Left lung (tissue), 4 donors: ENCODE measurements at regions not wholly inside any gene's neighbourhood (a gene's known extent, or its start where the extent isn't known, plus 50 kb on each side); places are given as distances from the start of the nearest gene placed in this dataset.

ENCODE experiments used
- ATAC-seq: fragments of 200-7000 bp; cut with Tn5 transposase; one replicate; pipeline ENCODE4 v1.9.1; 2020; ENCODE audit warnings: moderate library complexity
- DNase-seq, 4 donors: peaks; one replicate each; pipeline ENCODE4 v3.0.0-alpha.2; 2013 to 2020
- H3K27ac ChIP-seq, 2 donors: fragments of 200-600 bp; sonication (generic) in 1 of 2; one replicate each; pipeline versions ENCODE4 v1.5.0 to v1.8.0; 2020 to 2021
- H3K27me3 ChIP-seq, 2 donors: fragments of 200-600 bp; sonication (generic) in 1 of 2; one replicate each; pipeline versions ENCODE4 v1.5.0 to v1.8.0; 2020 to 2021
- H3K36me3 ChIP-seq, 2 donors: fragments of 200-600 bp; sonication (generic) in 1 of 2; one replicate each; pipeline versions ENCODE4 v1.5.0 to v1.8.0; 2020 to 2021
- H3K4me1 ChIP-seq, 2 donors: fragments of 200-600 bp; one replicate each; pipeline ENCODE4 v1.8.0; 2021
- H3K4me3 ChIP-seq, 2 donors: fragments of 200-600 bp; sonication (generic) in 1 of 2; one replicate each; pipeline versions ENCODE4 v1.5.0 to v1.8.0; 2020 to 2021; ENCODE audit warnings: mild to moderate bottlenecking in 1 of 2
- H3K9me3 ChIP-seq, 2 donors: fragments of 200-600 bp; sonication (generic) in 1 of 2; one replicate each; pipeline versions ENCODE4 v1.5.0 to v1.8.0; 2020 to 2021
- CTCF ChIP-seq, 2 donors: fragments of 200-600 bp; sonication (generic) in 1 of 2; IDR thresholded peaks; one replicate each; pipeline versions ENCODE4 v1.5.0 to v1.8.0; 2021; ENCODE audit warnings: antibody characterized with exemption in 2 of 2
- intact Hi-C, 2 donors: fragments of 100-400 bp; cut with DNase I; formaldehyde crosslinking; loops; one replicate each; pipeline versions ENCODE4 v1.11.2 to v1.14.2; 2022
- donor health status: DM: no; HTN: yes; CAD: no.
- donor health status: DM: no; HTN: no; CAD: no.

GRCh38 chr7:52498366-52498765, 537.1 kb upstream of the POM121L12 start:
- no peaks in the 10 kb centered on the region for H3K9me3 ChIP-seq
- no peaks in the 10 kb centered on the region for H3K36me3 ChIP-seq
- no peak for TF ChIP-seq CTCF (IDR thresholded peaks at IDR 0.05)
- H3K4me3 ChIP-seq, result no peak overlapping the region
- no peak for ATAC-seq
- H3K4me1 ChIP-seq, result no peaks in the 10 kb centered on the region
- H3K27ac ChIP-seq, result no peak overlapping the region
- no peaks in the 10 kb centered on the region for H3K27me3 ChIP-seq
- intact Hi-C loops, result no loop called here
- DNase-seq, result peak in 2 of 4 donors; percentile 6 to 37

DNA sequence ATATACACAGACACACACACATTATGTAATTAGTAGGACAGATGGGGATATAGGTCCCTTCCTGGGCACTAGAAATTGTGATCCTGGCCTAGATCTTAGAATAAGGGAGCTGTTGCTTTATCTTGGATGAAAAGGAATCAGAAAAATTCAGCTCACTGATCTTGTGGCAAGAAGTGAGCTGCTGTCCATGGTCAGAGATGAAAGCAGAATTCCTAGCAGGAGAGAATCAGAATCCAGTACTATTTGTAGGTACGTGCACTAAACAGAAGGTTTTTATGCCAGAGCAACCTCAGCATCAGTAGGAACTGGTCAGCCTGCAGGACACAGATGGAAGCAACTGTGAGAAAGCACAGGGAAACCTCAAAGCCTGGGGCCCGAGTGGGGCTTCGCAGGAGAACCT, 549.2 kb upstream of the POM121L12 start:
- ATAC-seq (no peak), DNase-seq (peak in 1 of 4 donors; percentile 40)
- intact Hi-C loops, result no loop called here
- TF ChIP-seq CTCF (IDR thresholded peaks at IDR 0.05), result no peak
- no peaks in the 10 kb centered on the region for H3K36me3 ChIP-seq
- peaks cover 0 to 2% of the 10 kb centered on the region in 2 donors for H3K9me3 ChIP-seq
- H3K4me3 ChIP-seq, result no peak overlapping the region
- H3K4me1 ChIP-seq, result no peaks in the 10 kb centered on the region
- H3K27me3 ChIP-seq, result no peaks in the 10 kb centered on the region
- H3K27ac ChIP-seq, result no peak overlapping the region

DNA sequence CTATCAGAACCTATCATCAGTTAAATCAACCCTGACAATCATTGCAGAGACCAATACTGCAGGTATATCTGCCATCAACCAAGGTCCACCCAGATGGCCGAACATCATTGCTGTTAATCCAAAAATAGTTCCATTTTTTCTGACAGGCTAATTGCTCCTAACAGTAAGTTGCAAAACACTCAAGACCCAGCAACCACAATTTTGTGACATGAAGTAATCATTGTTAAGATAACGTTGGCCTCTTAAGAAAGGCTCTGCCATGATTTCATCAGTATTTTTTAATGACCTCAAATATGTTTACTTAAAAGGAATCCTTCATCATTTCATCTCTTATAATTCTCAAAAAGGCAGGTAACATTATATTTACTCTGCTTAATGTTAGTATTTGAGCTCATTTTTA, 553.4 kb upstream of the POM121L12 start:
- no peak for DNase-seq
- TF ChIP-seq CTCF (IDR thresholded peaks at IDR 0.05), result no peak
- Histone ChIP-seq H3K9me3 (peaks cover 0 to 2% of the 10 kb centered on the region in 2 donors), H3K36me3 (no peaks in the 10 kb centered on the region), H3K27ac (no peak overlapping the region), H3K4me1 (no peaks in the 10 kb centered on the region), H3K27me3 (no peaks in the 10 kb centered on the region), H3K4me3 (no peak overlapping the region)
- intact Hi-C loops, result no loop called here
- no peak for ATAC-seq

DNA sequence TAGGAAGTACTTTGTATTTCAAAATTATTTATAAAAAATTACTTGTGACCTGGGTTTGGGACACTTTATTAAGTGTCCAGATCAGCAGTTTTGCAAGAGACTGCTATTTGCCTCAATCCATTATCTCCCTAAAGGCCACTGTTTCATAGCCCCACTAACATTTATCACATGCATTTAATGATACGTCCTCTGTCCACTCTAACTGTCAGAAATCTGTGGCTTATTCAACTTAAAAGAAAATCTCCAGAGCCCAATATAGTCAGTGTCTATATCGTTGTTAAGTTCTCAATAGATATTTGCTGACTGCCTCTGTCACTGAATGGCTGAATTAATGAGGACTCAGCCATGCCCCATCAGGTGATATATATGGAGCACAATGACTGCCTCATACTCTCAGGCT, 553.9 kb upstream of the POM121L12 start:
- no peaks in the 10 kb centered on the region for H3K27me3 ChIP-seq
- no peak for TF ChIP-seq CTCF (IDR thresholded peaks at IDR 0.05)
- DNase-seq (no peak), ATAC-seq (no peak)
- no peaks in the 10 kb centered on the region for H3K36me3 ChIP-seq
- intact Hi-C loops, result no loop called here
- no peak overlapping the region for H3K4me3 ChIP-seq
- H3K4me1 ChIP-seq, result no peaks in the 10 kb centered on the region
- no peak overlapping the region for H3K27ac ChIP-seq
- H3K9me3 ChIP-seq, result peaks cover 0 to 2% of the 10 kb centered on the region in 2 donors

GRCh38 chr7:52479990-52480389, 555.4 kb upstream of the POM121L12 start:
- no peak overlapping the region for H3K4me3 ChIP-seq
- no peak for ATAC-seq
- H3K4me1 ChIP-seq, result no peaks in the 10 kb centered on the region
- intact Hi-C loops, result no loop called here
- no peak for TF ChIP-seq CTCF (IDR thresholded peaks at IDR 0.05)
- no peaks in the 10 kb centered on the region for H3K27me3 ChIP-seq
- no peaks in the 10 kb centered on the region for H3K36me3 ChIP-seq
- peaks cover 0 to 2% of the 10 kb centered on the region in 2 donors for H3K9me3 ChIP-seq
- DNase-seq, result no peak
- H3K27ac ChIP-seq, result no peak overlapping the region
